Stimulated activated CD8-positive, alpha-beta memory T cell treated with anti-CD3 and anti-CD28 coated beads, Interleukin-7, amount 100 ng/mL, for 48 hours (primary cell): ENCODE measurements at regions not wholly inside any gene's neighbourhood (a gene's known extent, or its start where the extent isn't known, plus 50 kb on each side); places are given as distances from the start of the nearest gene placed in this dataset.
"Not testable (repeated sequence)": the region's sequence is repeated elsewhere in the genome, so short reads cannot be mapped to it uniquely, and the experiment has no call there.

Source experiments
- DNase-seq, 2 donors: peaks; one replicate each; pipeline ENCODE4 v3.0.0-alpha.2; 2020; ENCODE audit warnings: low read depth in 1 of 2; ENCODE audit errors: extremely low read depth in 1 of 2

- DNase-seq: no peak
Measured at GRCh38 chr2:58794916-58795315, 553.8 kb upstream of the FANCL start.

GRCh38 chr2:58794103-58794502 is 553.0 kb upstream of the FANCL start:
- DNase-seq: no peak

- DNase-seq: no peak
Measured at GRCh38 chr2:58788402-58788801, 547.3 kb upstream of the FANCL start.

GRCh38 chr2:58770846-58771245 is 529.7 kb upstream of the FANCL start:
- DNase-seq: no peak

GRCh38 chr2:58769864-58770234 is 528.7 kb upstream of the FANCL start:
- DNase-seq: no peak

GRCh38 chr2:58769111-58769863 is 528.2 kb upstream of the FANCL start:
- no peak for DNase-seq

GRCh38 chr2:58768715-58769080 is 527.6 kb upstream of the FANCL start:
- no peak for DNase-seq

- no peak for DNase-seq
Measured at GRCh38 chr2:58767828-58768714, 526.9 kb upstream of the FANCL start.

- DNase-seq: no peak
Measured at GRCh38 chr2:58764338-58765104, 523.4 kb upstream of the FANCL start.

GRCh38 chr2:58762176-58762781 is 521.2 kb upstream of the FANCL start:
- DNase-seq: no peak

- DNase-seq: no peak
Measured at GRCh38 chr2:58757971-58758370, 516.8 kb upstream of the FANCL start.

- no peak for DNase-seq
Measured at GRCh38 chr2:58756336-58756735, 515.2 kb upstream of the FANCL start.

GRCh38 chr2:58752507-58752906 is 511.4 kb upstream of the FANCL start:
- not testable (repeated sequence) for DNase-seq

GRCh38 chr2:58751676-58752075 is 510.6 kb upstream of the FANCL start:
- DNase-seq: not testable (repeated sequence)

GRCh38 chr2:58749041-58749440 is 507.9 kb upstream of the FANCL start:
- DNase-seq: no peak

GRCh38 chr2:58745334-58745733 is 504.2 kb upstream of the FANCL start:
- DNase-seq: not testable (repeated sequence)

- no peak for DNase-seq
Measured at GRCh38 chr2:58740426-58740825, 499.3 kb upstream of the FANCL start.

GRCh38 chr2:58739033-58739432 is 497.9 kb upstream of the FANCL start:
- no peak for DNase-seq

GRCh38 chr2:58734365-58734764 is 493.2 kb upstream of the FANCL start:
- DNase-seq: no peak

- no peak for DNase-seq
Measured at GRCh38 chr2:58732999-58733398, 491.9 kb upstream of the FANCL start.

GRCh38 chr2:58731488-58731869 is 490.4 kb upstream of the FANCL start:
- no peak for DNase-seq
